ENCODE measurements at regions not wholly inside any gene's neighbourhood (a gene's known extent, or its start where the extent isn't known, plus 50 kb on each side); places are given as distances from the start of the nearest gene placed in this dataset.
"Not testable (repeated sequence)": the region's sequence is repeated elsewhere in the genome, so short reads cannot be mapped to it uniquely, and the experiment has no call there.

- no peak overlapping the region for H3K27ac Mint-ChIP-seq
- CTCF ChIA-PET, result no interaction called here
- POLR2A ChIA-PET, result no interaction called here
- H3K36me3 Mint-ChIP-seq (ENCODE audit: low read depth), result no peaks in the 10 kb centered on the region
- no peaks in the 10 kb centered on the region for H3K4me1 Mint-ChIP-seq
- H3K27me3 Mint-ChIP-seq, result no peaks in the 10 kb centered on the region
- DNase-seq, result no peak
- H3K9me3 Mint-ChIP-seq, result no peaks in the 10 kb centered on the region
- no peak overlapping the region for H3K4me3 Mint-ChIP-seq
Measured at GRCh38 chr7:91565499-91566401, 301.5 kb downstream of the FZD1 start.

- Mint-ChIP-seq H3K9me3 (no peaks in the 10 kb centered on the region), H3K36me3 (ENCODE audit: low read depth) (no peaks in the 10 kb centered on the region), H3K27ac (no peak overlapping the region), H3K27me3 (no peaks in the 10 kb centered on the region), H3K4me3 (no peak overlapping the region), H3K4me1 (no peaks in the 10 kb centered on the region)
- no peak for DNase-seq
- CTCF ChIA-PET, result no interaction called here
- POLR2A ChIA-PET, result no interaction called here
Measured at GRCh38 chr7:91566402-91566732, 302.1 kb downstream of the FZD1 start.

- no peaks in the 10 kb centered on the region for H3K4me1 Mint-ChIP-seq
- H3K36me3 Mint-ChIP-seq (ENCODE audit: low read depth), result no peaks in the 10 kb centered on the region
- no peak for DNase-seq
- H3K9me3 Mint-ChIP-seq, result no peaks in the 10 kb centered on the region
- H3K27ac Mint-ChIP-seq, result no peak overlapping the region
- no peak overlapping the region for H3K4me3 Mint-ChIP-seq
- H3K27me3 Mint-ChIP-seq, result no peaks in the 10 kb centered on the region
- ChIA-PET POLR2A (no interaction called here), CTCF (no interaction called here)
Measured at GRCh38 chr7:91567081-91568012, 303.1 kb downstream of the FZD1 start.

GRCh38 chr7:91568138-91568537 is 303.9 kb downstream of the FZD1 start:
- ChIA-PET POLR2A (no interaction called here), CTCF (no interaction called here)
- H3K4me1 Mint-ChIP-seq, result no peaks in the 10 kb centered on the region
- H3K27ac Mint-ChIP-seq, result no peak overlapping the region
- no peaks in the 10 kb centered on the region for H3K36me3 Mint-ChIP-seq (ENCODE audit: low read depth)
- H3K27me3 Mint-ChIP-seq, result no peaks in the 10 kb centered on the region
- DNase-seq, result no peak
- no peak overlapping the region for H3K4me3 Mint-ChIP-seq
- no peaks in the 10 kb centered on the region for H3K9me3 Mint-ChIP-seq

- ChIA-PET POLR2A (no interaction called here), CTCF (no interaction called here)
- Mint-ChIP-seq H3K9me3 (no peaks in the 10 kb centered on the region), H3K27ac (no peak overlapping the region), H3K4me1 (no peaks in the 10 kb centered on the region), H3K27me3 (no peaks in the 10 kb centered on the region), H3K4me3 (no peak overlapping the region), H3K36me3 (ENCODE audit: low read depth) (no peaks in the 10 kb centered on the region)
- no peak for DNase-seq
Measured at GRCh38 chr7:91569728-91570457, 305.7 kb downstream of the FZD1 start.

- CTCF ChIA-PET, result no interaction called here
- H3K4me3 Mint-ChIP-seq, result no peak overlapping the region
- H3K4me1 Mint-ChIP-seq, result no peaks in the 10 kb centered on the region
- no peaks in the 10 kb centered on the region for H3K36me3 Mint-ChIP-seq (ENCODE audit: low read depth)
- H3K27ac Mint-ChIP-seq, result no peak overlapping the region
- DNase-seq, result no peak
- POLR2A ChIA-PET, result no interaction called here
- no peaks in the 10 kb centered on the region for H3K27me3 Mint-ChIP-seq
- no peaks in the 10 kb centered on the region for H3K9me3 Mint-ChIP-seq
Measured at GRCh38 chr7:91570560-91570959, 306.3 kb downstream of the FZD1 start.

GRCh38 chr7:91571601-91572000 is 307.4 kb downstream of the FZD1 start:
- POLR2A ChIA-PET, result no interaction called here
- Mint-ChIP-seq H3K36me3 (ENCODE audit: low read depth) (no peaks in the 10 kb centered on the region), H3K9me3 (no peaks in the 10 kb centered on the region), H3K4me3 (no peak overlapping the region), H3K27me3 (no peaks in the 10 kb centered on the region), H3K4me1 (no peaks in the 10 kb centered on the region), H3K27ac (no peak overlapping the region)
- no peak for DNase-seq
- CTCF ChIA-PET, result interaction anchor here (0.7 kb wide), 1 partner anchor 156 kb away, joined by 3 read pairs; no protein-coding TSS in a partner anchor

GRCh38 chr7:91573405-91573804 is 307.1 kb downstream of the MTERF1 start:
- Mint-ChIP-seq H3K4me3 (no peak overlapping the region), H3K27ac (no peak overlapping the region), H3K27me3 (no peaks in the 10 kb centered on the region), H3K36me3 (ENCODE audit: low read depth) (no peaks in the 10 kb centered on the region), H3K9me3 (no peaks in the 10 kb centered on the region), H3K4me1 (no peaks in the 10 kb centered on the region)
- DNase-seq, result no peak
- ChIA-PET POLR2A (interaction anchor here (0.7 kb wide), 1 partner anchor 1649 kb away, joined by 3 read pairs; no protein-coding TSS in a partner anchor), CTCF (interaction anchor here (0.7 kb wide), 2 partner anchors 92 to 1638 kb away, joined by 3 read pairs; no protein-coding TSS in a partner anchor)

GRCh38 chr7:91576459-91576858 is 304.0 kb downstream of the MTERF1 start:
- CTCF ChIA-PET, H3K9me3 Mint-ChIP-seq: not testable (repeated sequence)

GRCh38 chr7:91579837-91580236 is 300.7 kb downstream of the MTERF1 start:
- DNase-seq, result no peak
- no peaks in the 10 kb centered on the region for H3K36me3 Mint-ChIP-seq (ENCODE audit: low read depth)
- peaks cover 2% of the 10 kb centered on the region for H3K9me3 Mint-ChIP-seq
- no peaks in the 10 kb centered on the region for H3K27me3 Mint-ChIP-seq
- no peaks in the 10 kb centered on the region for H3K4me1 Mint-ChIP-seq
- H3K4me3 Mint-ChIP-seq, result no peak overlapping the region
- POLR2A ChIA-PET, result no interaction called here
- CTCF ChIA-PET, result no interaction called here
- no peak overlapping the region for H3K27ac Mint-ChIP-seq

More at GRCh38 chr7:91576459-91576858, 304.0 kb downstream of the MTERF1 start:
- H3K27me3 Mint-ChIP-seq; DNase-seq; H3K36me3 Mint-ChIP-seq (ENCODE audit: low read depth); H3K4me3 Mint-ChIP-seq; POLR2A ChIA-PET; H3K4me1 Mint-ChIP-seq; H3K27ac Mint-ChIP-seq: not testable (repeated sequence)

- H3K4me3 Mint-ChIP-seq, result no peak overlapping the region
- no peaks in the 10 kb centered on the region for H3K4me1 Mint-ChIP-seq
- CTCF ChIA-PET, result no interaction called here
- DNase-seq, result no peak
- POLR2A ChIA-PET, result no interaction called here
- no peaks in the 10 kb centered on the region for H3K36me3 Mint-ChIP-seq (ENCODE audit: low read depth)
- H3K27ac Mint-ChIP-seq, result no peak overlapping the region
- peaks cover 2% of the 10 kb centered on the region for H3K9me3 Mint-ChIP-seq
- H3K27me3 Mint-ChIP-seq, result no peaks in the 10 kb centered on the region
Measured at GRCh38 chr7:91582799-91583477, 297.6 kb downstream of the MTERF1 start.

- no peaks in the 10 kb centered on the region for H3K27me3 Mint-ChIP-seq
- H3K9me3 Mint-ChIP-seq, result peaks cover 6% of the 10 kb centered on the region
- CTCF ChIA-PET, result no interaction called here
- H3K4me1 Mint-ChIP-seq, result no peaks in the 10 kb centered on the region
- POLR2A ChIA-PET, result no interaction called here
- H3K36me3 Mint-ChIP-seq (ENCODE audit: low read depth), result no peaks in the 10 kb centered on the region
- no peak for DNase-seq
- H3K27ac Mint-ChIP-seq, result no peak overlapping the region
- no peak overlapping the region for H3K4me3 Mint-ChIP-seq
Measured at GRCh38 chr7:91596287-91596686, 284.2 kb downstream of the MTERF1 start.
